Heart right ventricle (tissue), 16 donors: ENCODE measurements at regions not wholly inside any gene's neighbourhood (a gene's known extent, or its start where the extent isn't known, plus 50 kb on each side); places are given as distances from the start of the nearest gene placed in this dataset.
"Not testable (repeated sequence)": the region's sequence is repeated elsewhere in the genome, so short reads cannot be mapped to it uniquely, and the experiment has no call there.

ENCODE experiments used
- ATAC-seq, 8 donors: fragments of 200-7000 bp; cut with Tn5 transposase; one replicate each; pipeline ENCODE4 v1.9.1; 2020; ENCODE audit warnings: mild to moderate bottlenecking in 8 of 8, moderate library complexity in 8 of 8, moderate number of reproducible peaks in 1 of 8
- DNase-seq, 2 donors: peaks; one replicate each; pipeline ENCODE4 v3.0.0-alpha.2; 2020
- H3K27ac ChIP-seq, 10 donors: fragments of 200-600 bp; sonication (generic) in 2 of 10; one replicate each; pipeline versions ENCODE4 v1.5.0 to v1.8.0; 2020 to 2022; ENCODE audit warnings: mild to moderate bottlenecking in 3 of 10
- H3K27me3 ChIP-seq, 7 donors: fragments of 200-600 bp; one replicate each; pipeline ENCODE4 v1.8.0; 2021 to 2022; ENCODE audit warnings: mild to moderate bottlenecking in 2 of 7
- H3K36me3 ChIP-seq, 9 donors: fragments of 200-600 bp; sonication (generic) in 1 of 9; one replicate each; pipeline versions ENCODE4 v1.5.0 to v1.8.0; 2020 to 2022; ENCODE audit warnings: mild to moderate bottlenecking in 2 of 9
- H3K4me1 ChIP-seq, 9 donors: fragments of 200-600 bp; sonication (generic) in 1 of 9; one replicate each; pipeline versions ENCODE4 v1.5.0 to v1.8.0; 2020 to 2022; ENCODE audit warnings: mild to moderate bottlenecking in 4 of 9
- H3K4me3 ChIP-seq, 10 donors: fragments of 200-600 bp; sonication (generic) in 2 of 10; one replicate each; pipeline versions ENCODE4 v1.5.0 to v1.8.0; 2020 to 2022; ENCODE audit warnings: mild to moderate bottlenecking in 7 of 10, moderate library complexity in 2 of 10
- H3K9me3 ChIP-seq, 11 donors: fragments of 200-600 bp in 10 of 11; sonication (generic) in 2 of 11; one replicate each; pipeline versions ENCODE4 v1.5.0 to v1.8.0; 2013 to 2022; ENCODE audit warnings: mild to moderate bottlenecking in 2 of 11, control low read depth in 1 of 11, moderate library complexity in 1 of 11
- WGBS, 2 donors: extraction: QIAGEN DNeasy Blood & Tissue Kit; methylation state at CpG; one replicate each; pipeline ENCODE4 v1.1.7; 2013; ENCODE audit warnings: inconsistent platforms in 1 of 2; 5-methylcytosine and 5-hydroxymethylcytosine counted together
- intact Hi-C, 10 donors: fragments of 100-400 bp; cut with DNase I; formaldehyde crosslinking; loops; one replicate each; pipeline versions ENCODE4 v1.11.1 to v1.14.2; 2022
- TF ChIP-seq, protein P1 (sequence below), 9 donors: fragments of 200-600 bp; sonication (generic) in 2 of 9; IDR thresholded peaks; one replicate each; pipeline versions ENCODE4 v1.5.0 to v1.8.0; 2021 to 2022; ENCODE audit warnings: antibody characterized with exemption in 9 of 9, mild to moderate bottlenecking in 5 of 9, moderate library complexity in 1 of 9
- donor health status: Arrhythmogenic right ventricular cardiomyopathy.
- donor health status: ischemic (EF 13 %, LVEDD 7.1; RV severe dilation, severe dysfunction).
- donor health status: healthy with polysubstance abuse.
- donor health status: DM: no; HTN: yes; CAD: no.
- donor health status: DM: no; HTN: no; CAD: no.
- donor health status: ischemic (EF 25% LVEDD 6.9; RV normal size, moderate dysfunction).
- donor health status: ischemic (EF 25% LVEDD 5.7; RV mildly dilated, moderate dysfunction).
- donor health status: healthy.
- donor health status: DM: yes; HTN: yes; CAD: no.
- donor health status: Ischemic cardiomyopathy.
- donor health status: ischemic (EF 35%, LVEDD 5.7; RV mildly dilated, moderate dysfunction).
- donor health status: nonischemic (EF 11% LVEDD 7.7; RV severe dilation, severe dysfunction).
- donor health status: DM: yes; HTN: yes; CAD: no.
- donor health status: PGD.
- donor health status: ischemic (EF 29% LVEDD 5.4; RV normal size, mild dysfunction).
- donor health status: nonischemic (EF 23%, LVEDD 6.1; RV moderate dilation, normal function).

GRCh38 chr11:96579656-96580055 lies 189.8 kb downstream of the JRKL start:
- Histone ChIP-seq H3K9me3 (peaks cover 0 to 14% (median 7%) of the 10 kb centered on the region in 11 donors), H3K4me3 (no peak overlapping the region), H3K27ac (no peak overlapping the region), H3K27me3 (no peaks in the 10 kb centered on the region), H3K4me1 (no peaks in the 10 kb centered on the region), H3K36me3 (no peaks in the 10 kb centered on the region)
- no peak for DNase-seq
- no peak for ATAC-seq
- TF ChIP-seq, protein P1, sequence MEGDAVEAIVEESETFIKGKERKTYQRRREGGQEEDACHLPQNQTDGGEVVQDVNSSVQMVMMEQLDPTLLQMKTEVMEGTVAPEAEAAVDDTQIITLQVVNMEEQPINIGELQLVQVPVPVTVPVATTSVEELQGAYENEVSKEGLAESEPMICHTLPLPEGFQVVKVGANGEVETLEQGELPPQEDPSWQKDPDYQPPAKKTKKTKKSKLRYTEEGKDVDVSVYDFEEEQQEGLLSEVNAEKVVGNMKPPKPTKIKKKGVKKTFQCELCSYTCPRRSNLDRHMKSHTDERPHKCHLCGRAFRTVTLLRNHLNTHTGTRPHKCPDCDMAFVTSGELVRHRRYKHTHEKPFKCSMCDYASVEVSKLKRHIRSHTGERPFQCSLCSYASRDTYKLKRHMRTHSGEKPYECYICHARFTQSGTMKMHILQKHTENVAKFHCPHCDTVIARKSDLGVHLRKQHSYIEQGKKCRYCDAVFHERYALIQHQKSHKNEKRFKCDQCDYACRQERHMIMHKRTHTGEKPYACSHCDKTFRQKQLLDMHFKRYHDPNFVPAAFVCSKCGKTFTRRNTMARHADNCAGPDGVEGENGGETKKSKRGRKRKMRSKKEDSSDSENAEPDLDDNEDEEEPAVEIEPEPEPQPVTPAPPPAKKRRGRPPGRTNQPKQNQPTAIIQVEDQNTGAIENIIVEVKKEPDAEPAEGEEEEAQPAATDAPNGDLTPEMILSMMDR (IDR thresholded peaks at IDR 0.05) = no peak
- intact Hi-C loops = no loop called here

- intact Hi-C loops = no loop called here
- TF ChIP-seq, protein P1 (IDR thresholded peaks at IDR 0.05) = no peak
- Histone ChIP-seq H3K4me3 (no peak overlapping the region), H3K9me3 (peaks cover 0 to 14% (median 7%) of the 10 kb centered on the region in 11 donors), H3K27me3 (no peaks in the 10 kb centered on the region), H3K4me1 (no peaks in the 10 kb centered on the region), H3K27ac (no peak overlapping the region), H3K36me3 (no peaks in the 10 kb centered on the region)
- no peak for DNase-seq
- 73 to 74% methylated on average over 5 of the region's 5 CpGs for WGBS, 2 donors
- ATAC-seq = no peak
These were observed 190.7 kb downstream of the JRKL start for GRCh38 chr11:96580476-96581040.

DNA sequence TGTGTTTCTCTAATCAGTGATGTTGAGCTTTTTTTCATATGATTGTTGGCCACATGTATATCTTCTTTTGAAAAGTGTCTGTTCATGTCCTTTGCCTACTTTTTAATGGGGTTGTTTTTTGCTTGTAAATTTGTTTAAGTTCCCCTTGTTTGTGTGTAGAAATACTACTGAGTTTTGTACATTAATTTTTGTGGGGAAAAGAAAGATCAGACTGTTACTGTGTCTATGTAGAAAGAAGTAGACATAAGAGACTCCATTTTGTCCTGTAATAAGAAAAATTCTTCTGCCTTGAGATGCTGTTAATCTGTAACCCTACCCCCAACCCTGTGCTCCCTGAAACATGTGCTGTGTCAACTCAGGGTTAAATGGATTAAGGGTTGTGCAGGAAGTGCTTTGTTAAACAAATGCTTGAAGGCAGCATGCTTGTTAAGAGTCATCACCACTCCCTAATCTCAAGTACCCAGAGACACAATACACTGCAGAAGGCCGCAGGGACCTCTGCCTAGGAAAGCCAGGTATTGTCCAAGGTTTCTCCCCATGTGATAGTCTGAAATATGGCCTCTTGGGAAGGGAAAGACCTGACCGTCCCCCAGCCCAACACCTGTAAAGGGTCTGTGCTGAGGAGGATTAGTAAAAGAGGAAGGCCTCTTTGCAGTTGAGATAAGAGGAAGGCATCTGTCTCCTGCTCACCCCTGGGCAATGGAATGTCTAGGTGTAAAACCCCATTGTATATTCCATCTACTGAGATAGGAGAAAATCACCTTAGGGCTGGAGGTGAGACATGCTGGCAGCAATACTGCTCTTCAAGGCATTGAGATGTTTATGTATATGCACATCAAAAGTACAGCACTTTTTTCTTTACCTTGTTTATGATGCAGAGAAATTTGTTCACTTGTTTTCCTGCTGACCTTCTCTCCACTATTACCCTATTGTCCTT lies 196.4 kb downstream of the JRKL start:
- WGBS, 2 donors = 38 to 46% methylated on average over 2 of the region's 2 CpGs
- H3K27me3 ChIP-seq, H3K36me3 ChIP-seq, DNase-seq, H3K4me1 ChIP-seq, intact Hi-C loops, ATAC-seq, H3K27ac ChIP-seq, H3K4me3 ChIP-seq: not testable (repeated sequence)
- peaks cover 0 to 14% (median 7%) of the 10 kb centered on the region in 11 donors for H3K9me3 ChIP-seq

- WGBS, 2 donors = 65 to 77% methylated on average over 4 of the region's 4 CpGs
- H3K4me3 ChIP-seq, H3K4me1 ChIP-seq, DNase-seq, H3K9me3 ChIP-seq, intact Hi-C loops, ATAC-seq, H3K27me3 ChIP-seq, H3K36me3 ChIP-seq, H3K27ac ChIP-seq: not testable (repeated sequence)
These were observed 199.0 kb downstream of the JRKL start for GRCh38 chr11:96588793-96589192.

- H3K9me3 ChIP-seq = no peaks in the 10 kb centered on the region
- ATAC-seq = no peak
- intact Hi-C loops = no loop called here
- H3K27me3 ChIP-seq = peaks cover 0 to 1% (median 0%) of the 10 kb centered on the region in 7 donors
- no peak for DNase-seq
- TF ChIP-seq, protein P1 (IDR thresholded peaks at IDR 0.05) = no peak
- WGBS, 2 donors = 62 to 67% methylated on average over 4 of the region's 4 CpGs
- no peak overlapping the region for H3K4me3 ChIP-seq
- H3K36me3 ChIP-seq = no peaks in the 10 kb centered on the region
- H3K4me1 ChIP-seq = no peaks in the 10 kb centered on the region
- H3K27ac ChIP-seq = no peak overlapping the region
These were observed 205.2 kb downstream of the JRKL start for GRCh38 chr11:96595011-96595410.
